Subcutaneous abdominal adipose tissue (tissue), 5 donors: ENCODE measurements at regions not wholly inside any gene's neighbourhood (a gene's known extent, or its start where the extent isn't known, plus 50 kb on each side); places are given as distances from the start of the nearest gene placed in this dataset.

Experiments
- H3K27ac ChIP-seq: one replicate; pipeline ENCODE4 v1.7.0; 2013; ENCODE audit warnings: low read depth, mild to moderate bottlenecking, inconsistent platforms, low read length, moderate library complexity
- H3K27me3 ChIP-seq, 5 donors: one replicate each; pipeline ENCODE4 v1.7.0; 2013; ENCODE audit warnings: low read length in 5 of 5, inconsistent platforms in 1 of 5; ENCODE audit not compliant: control insufficient read depth in 5 of 5, insufficient read depth in 4 of 5
- H3K36me3 ChIP-seq, 5 donors: one replicate each; pipeline ENCODE4 v1.7.0; 2013; ENCODE audit warnings: low read length in 5 of 5; ENCODE audit not compliant: control insufficient read depth in 5 of 5, insufficient read depth in 5 of 5
- H3K4me1 ChIP-seq, 5 donors: one replicate each; pipeline ENCODE4 v1.7.0; 2013; ENCODE audit warnings: low read length in 5 of 5, mild to moderate bottlenecking in 3 of 5, moderate library complexity in 1 of 5; ENCODE audit not compliant: control insufficient read depth in 5 of 5, insufficient read depth in 5 of 5
- H3K4me3 ChIP-seq, 5 donors: one replicate each; pipeline ENCODE4 v1.7.0; 2013; ENCODE audit warnings: low read length in 5 of 5, low read depth in 1 of 5
- H3K9ac ChIP-seq, 5 donors: one replicate each; pipeline ENCODE4 v1.7.0; 2013; ENCODE audit warnings: low read length in 5 of 5, mild to moderate bottlenecking in 4 of 5, moderate library complexity in 3 of 5
- H3K9me3 ChIP-seq, 5 donors: one replicate each; pipeline ENCODE4 v1.7.0; 2013; ENCODE audit warnings: low read length in 5 of 5; ENCODE audit not compliant: control insufficient read depth in 5 of 5
- donor health status: healthy.
- donor health status: healthy.
- donor health status: healthy.
- donor health status: healthy.
- donor health status: healthy.

GRCh38 chr3:71876135-71877105, 91.5 kb upstream of the PROK2 start:
- Histone ChIP-seq H3K9ac (no peak overlapping the region), H3K4me3 (no peak overlapping the region), H3K27me3 (peaks cover 0 to 10% (median 2%) of the 10 kb centered on the region in 5 donors), H3K4me1 (peaks cover 0 to 3% (median 0%) of the 10 kb centered on the region in 5 donors), H3K9me3 (no peaks in the 10 kb centered on the region), H3K36me3 (no peaks in the 10 kb centered on the region), H3K27ac (no peak overlapping the region)

DNA sequence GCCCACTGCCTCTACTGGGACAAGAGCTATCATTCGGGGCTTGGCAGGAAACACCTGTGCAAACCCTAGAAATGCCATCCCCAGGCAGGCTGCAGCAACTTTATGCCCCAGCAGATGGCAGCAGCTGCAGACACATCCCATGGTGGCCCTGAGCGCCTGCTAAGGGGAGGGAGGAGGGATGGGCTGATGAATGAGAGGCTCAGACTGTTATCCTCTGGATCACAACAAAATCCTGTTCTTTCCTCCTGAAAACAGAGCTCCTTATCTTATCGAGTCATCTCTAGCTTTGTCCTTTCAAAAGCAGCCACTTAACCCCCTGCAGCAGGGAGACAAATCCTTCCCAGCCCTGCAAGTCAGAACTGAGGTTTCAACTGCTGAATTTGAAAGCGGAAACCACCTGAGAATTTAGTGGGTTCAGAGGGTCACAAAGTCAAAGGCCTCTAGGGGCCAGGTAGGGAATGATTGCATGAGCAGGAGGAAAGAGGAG, 90.6 kb upstream of the PROK2 start:
- no peak overlapping the region for H3K9ac ChIP-seq
- H3K36me3 ChIP-seq: no peaks in the 10 kb centered on the region
- H3K9me3 ChIP-seq: no peaks in the 10 kb centered on the region
- H3K4me1 ChIP-seq: peaks cover 0 to 3% (median 0%) of the 10 kb centered on the region in 5 donors
- no peak overlapping the region for H3K27ac ChIP-seq
- H3K4me3 ChIP-seq: no peak overlapping the region
- peaks cover 0 to 10% (median 2%) of the 10 kb centered on the region in 5 donors for H3K27me3 ChIP-seq

DNA sequence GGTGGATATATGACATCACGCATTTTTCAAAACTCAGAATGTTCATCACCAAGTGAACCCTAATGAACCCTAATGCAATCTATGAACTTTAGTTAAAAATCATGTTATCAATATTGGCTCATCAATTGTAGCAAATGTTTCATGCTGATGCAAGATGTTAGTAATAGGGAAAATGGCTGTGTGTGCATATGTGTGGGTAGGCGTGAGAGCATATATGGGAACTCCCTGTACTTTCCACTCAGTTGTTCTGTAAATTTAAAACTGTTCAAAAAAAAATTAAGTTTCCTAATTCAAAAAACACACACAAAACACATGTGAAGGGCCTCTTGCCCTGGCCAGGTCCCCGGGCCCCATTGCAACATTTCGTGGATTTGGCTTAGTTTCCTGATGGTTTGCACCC, 89.7 kb upstream of the PROK2 start:
- Histone ChIP-seq H3K9ac (no peak overlapping the region), H3K27ac (no peak overlapping the region), H3K4me1 (peaks cover 0 to 3% (median 0%) of the 10 kb centered on the region in 5 donors), H3K4me3 (no peak overlapping the region), H3K9me3 (no peaks in the 10 kb centered on the region), H3K36me3 (no peaks in the 10 kb centered on the region), H3K27me3 (peaks cover 0 to 10% (median 2%) of the 10 kb centered on the region in 5 donors)

- Histone ChIP-seq H3K9me3 (no peaks in the 10 kb centered on the region), H3K27ac (no peak overlapping the region), H3K9ac (no peak overlapping the region), H3K4me3 (no peak overlapping the region), H3K36me3 (no peaks in the 10 kb centered on the region), H3K4me1 (peaks cover 0 to 3% (median 0%) of the 10 kb centered on the region in 5 donors), H3K27me3 (peaks cover 0 to 6% (median 0%) of the 10 kb centered on the region in 5 donors)
Observed at GRCh38 chr3:71873093-71873611, 88.2 kb upstream of the PROK2 start.

DNA sequence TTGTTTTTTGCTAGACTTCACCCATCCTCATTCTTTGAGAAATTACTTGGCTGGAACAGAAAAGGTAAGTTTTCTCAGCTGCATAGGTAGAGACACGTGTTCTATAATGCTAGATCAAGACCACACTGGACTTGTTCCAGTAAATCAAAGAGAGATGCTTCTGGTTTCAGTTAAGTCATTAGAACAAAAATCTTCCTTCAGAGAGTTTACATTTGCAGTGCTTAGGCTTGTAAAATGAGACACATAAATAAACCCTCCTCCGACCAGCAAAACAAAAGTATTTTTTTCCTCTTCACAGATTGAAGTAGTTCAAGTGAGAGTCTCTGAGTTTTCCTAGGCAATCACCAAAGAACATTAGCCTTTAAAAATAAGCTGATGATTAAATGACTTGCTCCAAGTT, 87.3 kb upstream of the PROK2 start:
- Histone ChIP-seq H3K27ac (no peak overlapping the region), H3K9ac (no peak overlapping the region), H3K4me3 (no peak overlapping the region), H3K36me3 (no peaks in the 10 kb centered on the region), H3K4me1 (peaks cover 0 to 3% (median 0%) of the 10 kb centered on the region in 5 donors), H3K9me3 (peaks cover 0 to 3% (median 0%) of the 10 kb centered on the region in 5 donors), H3K27me3 (peaks cover 0 to 3% (median 0%) of the 10 kb centered on the region in 5 donors)

GRCh38 chr3:71870966-71871512, 86.1 kb upstream of the PROK2 start:
- H3K4me1 ChIP-seq: peaks cover 0 to 3% (median 0%) of the 10 kb centered on the region in 5 donors
- H3K27ac ChIP-seq: no peak overlapping the region
- peaks cover 0 to 2% (median 0%) of the 10 kb centered on the region in 5 donors for H3K27me3 ChIP-seq
- no peak overlapping the region for H3K9ac ChIP-seq
- peaks cover 0 to 3% (median 0%) of the 10 kb centered on the region in 5 donors for H3K9me3 ChIP-seq
- no peaks in the 10 kb centered on the region for H3K36me3 ChIP-seq
- H3K4me3 ChIP-seq: no peak overlapping the region

DNA sequence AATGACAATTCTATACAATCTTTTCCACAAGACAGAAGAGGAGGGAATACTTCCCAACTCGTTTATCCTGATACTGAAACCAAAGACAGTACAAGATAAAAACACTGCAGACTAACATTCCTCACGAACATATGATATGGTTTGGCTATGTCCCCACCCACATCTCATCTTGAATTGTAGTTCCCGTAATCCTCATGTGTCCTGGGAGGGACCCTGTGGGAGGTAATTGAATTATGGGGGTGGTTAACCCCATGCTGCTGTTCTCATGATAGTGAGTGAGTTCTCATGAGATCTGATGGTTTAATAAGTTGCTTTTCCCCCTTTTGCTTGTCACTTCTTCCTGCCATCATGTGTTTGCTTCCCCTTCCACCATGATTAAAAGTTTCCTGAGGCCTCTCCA, 83.9 kb upstream of the PROK2 start:
- H3K4me1 ChIP-seq: no peaks in the 10 kb centered on the region
- no peaks in the 10 kb centered on the region for H3K36me3 ChIP-seq
- H3K9ac ChIP-seq: no peak overlapping the region
- H3K9me3 ChIP-seq: peaks cover 0 to 3% (median 0%) of the 10 kb centered on the region in 5 donors
- no peak overlapping the region for H3K4me3 ChIP-seq
- no peak overlapping the region for H3K27ac ChIP-seq
- H3K27me3 ChIP-seq: peaks cover 0 to 3% (median 0%) of the 10 kb centered on the region in 5 donors

GRCh38 chr3:71865727-71866126, 80.8 kb upstream of the PROK2 start:
- Histone ChIP-seq H3K4me3 (no peak overlapping the region), H3K9ac (no peak overlapping the region), H3K36me3 (no peaks in the 10 kb centered on the region), H3K4me1 (peaks cover 0 to 5% (median 4%) of the 10 kb centered on the region in 5 donors), H3K27me3 (peaks cover 0 to 9% (median 4%) of the 10 kb centered on the region in 5 donors), H3K9me3 (peaks cover 1 to 4% (median 3%) of the 10 kb centered on the region in 5 donors), H3K27ac (no peak overlapping the region)

GRCh38 chr3:71863563-71864190, 78.7 kb upstream of the PROK2 start:
- H3K36me3 ChIP-seq: no peaks in the 10 kb centered on the region
- peaks cover 0 to 5% (median 4%) of the 10 kb centered on the region in 5 donors for H3K4me1 ChIP-seq
- H3K27ac ChIP-seq: no peak overlapping the region
- H3K27me3 ChIP-seq: peaks cover 0 to 9% (median 4%) of the 10 kb centered on the region in 5 donors
- peaks cover 3 to 11% (median 8%) of the 10 kb centered on the region in 5 donors for H3K9me3 ChIP-seq
- no peak overlapping the region for H3K9ac ChIP-seq
- no peak overlapping the region for H3K4me3 ChIP-seq
